Activated B cell treated with CpG ODN at 0.5 μM for 24 hours (primary cell): ENCODE measurements at regions not wholly inside any gene's neighbourhood (a gene's known extent, or its start where the extent isn't known, plus 50 kb on each side); places are given as distances from the start of the nearest gene placed in this dataset.

ENCODE experiments used
- ATAC-seq: fragments of 200-7000 bp; cut with Tn5 transposase; one replicate; pipeline ENCODE4 v1.10.0; 2021; ENCODE audit warnings: low read depth, mild to moderate bottlenecking, moderate library complexity
- CTCF ChIA-PET: fragments of 350-600 bp; sonication (Branson Sonifier 250); formaldehyde crosslinking; loops from one replicate; lab custom pipeline; 2021; ENCODE audit warnings: antibody characterized with exemption; lab: Charles Lee
- POLR2A ChIA-PET: fragments of 350-600 bp; sonication (Branson Sonifier 250); formaldehyde crosslinking; loops from one replicate; lab custom pipeline; 2021; ENCODE audit warnings: antibody characterized with exemption; lab: Charles Lee
- DNase-seq: peaks from one replicate; pipeline ENCODE4 v3.0.0; 2022
- H3K27ac Mint-ChIP-seq: one replicate; pipeline ENCODE4 v1.8.0; 2020; ENCODE audit warnings: mixed read lengths
- H3K27me3 Mint-ChIP-seq: one replicate; pipeline ENCODE4 v1.8.0; 2021; ENCODE audit warnings: mixed read lengths
- H3K36me3 Mint-ChIP-seq: one replicate; pipeline ENCODE4 v1.8.0; 2021; ENCODE audit warnings: low read depth, mixed read lengths
- H3K4me1 Mint-ChIP-seq: one replicate; pipeline ENCODE4 v1.8.0; 2021; ENCODE audit warnings: mixed read lengths
- H3K4me3 Mint-ChIP-seq: one replicate; pipeline ENCODE4 v1.8.0; 2020; ENCODE audit warnings: mild to moderate bottlenecking, mixed read lengths
- H3K9me3 Mint-ChIP-seq: one replicate; pipeline ENCODE4 v1.8.0; 2020; ENCODE audit warnings: mixed read lengths
- intact Hi-C: fragments of 100-400 bp; cut with micrococcal nuclease; formaldehyde crosslinking; loops from one replicate; pipeline ENCODE4 v1.15.1; 2024
- TF ChIP-seq, protein P1 (sequence below): fragments of 200-600 bp; IDR thresholded peaks from one replicate; pipeline ENCODE4 v1.8.0; 2022; ENCODE audit warnings: antibody characterized with exemption, mild to moderate bottlenecking

DNA sequence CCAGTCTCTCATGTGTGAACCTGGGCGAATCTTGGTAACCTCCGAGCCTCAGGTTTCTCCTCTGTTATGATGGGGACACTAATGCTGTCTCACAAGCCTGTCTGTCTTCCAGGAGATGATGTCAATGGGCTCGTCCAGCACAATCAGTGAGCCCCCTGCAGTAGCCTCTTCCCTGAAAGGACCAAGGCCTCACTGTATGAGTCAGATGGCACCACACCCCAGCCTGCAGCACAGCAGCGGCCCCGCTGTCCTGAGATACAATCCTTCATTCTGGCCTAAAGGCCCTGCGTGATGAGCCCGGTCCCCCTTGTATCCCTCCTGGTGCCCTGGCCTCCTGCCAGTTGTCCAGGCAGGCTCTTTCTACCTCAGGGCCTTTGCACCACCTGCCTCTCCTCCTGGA, 234.4 kb downstream of the IRF8 start:
- TF ChIP-seq, protein P1, sequence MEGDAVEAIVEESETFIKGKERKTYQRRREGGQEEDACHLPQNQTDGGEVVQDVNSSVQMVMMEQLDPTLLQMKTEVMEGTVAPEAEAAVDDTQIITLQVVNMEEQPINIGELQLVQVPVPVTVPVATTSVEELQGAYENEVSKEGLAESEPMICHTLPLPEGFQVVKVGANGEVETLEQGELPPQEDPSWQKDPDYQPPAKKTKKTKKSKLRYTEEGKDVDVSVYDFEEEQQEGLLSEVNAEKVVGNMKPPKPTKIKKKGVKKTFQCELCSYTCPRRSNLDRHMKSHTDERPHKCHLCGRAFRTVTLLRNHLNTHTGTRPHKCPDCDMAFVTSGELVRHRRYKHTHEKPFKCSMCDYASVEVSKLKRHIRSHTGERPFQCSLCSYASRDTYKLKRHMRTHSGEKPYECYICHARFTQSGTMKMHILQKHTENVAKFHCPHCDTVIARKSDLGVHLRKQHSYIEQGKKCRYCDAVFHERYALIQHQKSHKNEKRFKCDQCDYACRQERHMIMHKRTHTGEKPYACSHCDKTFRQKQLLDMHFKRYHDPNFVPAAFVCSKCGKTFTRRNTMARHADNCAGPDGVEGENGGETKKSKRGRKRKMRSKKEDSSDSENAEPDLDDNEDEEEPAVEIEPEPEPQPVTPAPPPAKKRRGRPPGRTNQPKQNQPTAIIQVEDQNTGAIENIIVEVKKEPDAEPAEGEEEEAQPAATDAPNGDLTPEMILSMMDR, result no peak
- H3K36me3 Mint-ChIP-seq, result no peaks in the 10 kb centered on the region
- no peaks in the 10 kb centered on the region for H3K9me3 Mint-ChIP-seq
- no peak for ATAC-seq
- ChIA-PET CTCF (no interaction called here), POLR2A (no interaction called here)
- no peak overlapping the region for H3K4me3 Mint-ChIP-seq
- H3K27me3 Mint-ChIP-seq, result peaks cover 12% of the 10 kb centered on the region
- H3K4me1 Mint-ChIP-seq, result no peaks in the 10 kb centered on the region
- intact Hi-C loops, result no loop called here
- H3K27ac Mint-ChIP-seq, result no peak overlapping the region
- DNase-seq, result no peak

DNA sequence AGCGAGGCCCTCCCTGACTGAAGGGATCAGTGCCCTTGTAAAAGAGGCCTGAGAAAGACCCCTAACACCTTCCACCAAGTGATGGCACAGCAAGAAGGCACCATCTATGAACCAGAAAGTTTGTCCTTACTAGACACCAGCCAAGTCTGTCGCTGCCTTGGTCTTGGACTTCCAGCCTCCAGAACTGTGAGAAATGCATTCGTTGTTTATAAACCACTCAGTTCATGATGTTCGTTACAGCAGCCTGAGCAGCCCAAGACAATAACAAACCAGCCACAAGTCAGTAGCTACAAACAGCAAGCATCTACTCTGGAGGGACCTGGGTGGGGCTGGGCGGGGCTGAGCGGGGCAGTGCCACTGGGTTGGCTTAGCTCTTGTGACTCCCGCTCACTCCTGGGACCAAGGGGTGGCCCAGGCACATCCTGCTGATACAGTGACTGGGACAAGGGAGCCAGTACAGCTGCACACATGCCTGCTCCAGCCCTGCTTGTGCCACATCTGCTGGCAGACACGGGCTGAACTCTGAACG, 234.9 kb downstream of the IRF8 start:
- H3K27ac Mint-ChIP-seq, result no peak overlapping the region
- intact Hi-C loops, result no loop called here

DNA sequence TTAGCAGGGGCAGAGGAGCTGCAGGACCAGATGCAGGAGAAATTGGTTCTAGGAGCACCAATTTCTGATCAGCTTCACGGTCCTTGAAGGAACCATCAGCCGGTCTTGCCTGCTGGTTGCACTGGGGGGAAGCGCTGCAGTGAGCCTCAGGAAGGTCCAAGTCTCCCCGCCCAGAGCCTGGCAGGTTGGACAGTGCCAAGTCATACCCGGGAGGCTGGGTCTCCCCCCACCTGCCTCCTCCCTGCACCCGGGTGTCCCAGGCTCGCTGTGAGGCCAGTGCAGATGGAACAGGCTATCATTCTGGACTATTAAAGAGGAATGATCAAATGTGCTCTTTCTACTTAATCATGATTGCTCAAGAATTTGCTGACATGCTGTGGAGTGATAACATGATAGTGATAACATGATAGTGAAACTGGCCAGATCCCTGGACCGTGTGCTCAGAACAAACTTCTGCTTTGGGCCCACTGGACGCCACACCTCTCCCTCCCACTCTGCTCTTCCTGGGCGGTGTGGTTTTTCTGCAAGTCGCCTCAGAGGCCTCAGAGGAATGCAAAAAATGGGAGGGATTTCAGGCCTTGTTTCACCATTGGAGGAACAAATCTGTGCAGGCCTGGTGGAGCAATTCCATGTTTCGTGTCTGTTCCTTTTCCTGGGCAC, 236.0 kb downstream of the IRF8 start:
- TF ChIP-seq, protein P1, result no peak
- H3K4me1 Mint-ChIP-seq, result no peaks in the 10 kb centered on the region
- H3K27me3 Mint-ChIP-seq, result peaks cover 13% of the 10 kb centered on the region
- ATAC-seq (no peak), DNase-seq (no peak)
- no peaks in the 10 kb centered on the region for H3K9me3 Mint-ChIP-seq
- H3K4me3 Mint-ChIP-seq, result no peak overlapping the region
- ChIA-PET CTCF (no interaction called here), POLR2A (no interaction called here)
- H3K27ac Mint-ChIP-seq, result no peak overlapping the region
- no peaks in the 10 kb centered on the region for H3K36me3 Mint-ChIP-seq
- intact Hi-C loops, result no loop called here

More for the DNA sequence above, 234.9 kb downstream of the IRF8 start:
- Mint-ChIP-seq H3K27me3 (peaks cover 14% of the 10 kb centered on the region), H3K4me3 (no peak overlapping the region), H3K9me3 (no peaks in the 10 kb centered on the region), H3K36me3 (no peaks in the 10 kb centered on the region), H3K4me1 (no peaks in the 10 kb centered on the region)
- TF ChIP-seq, protein P1, result no peak
- DNase-seq (no peak), ATAC-seq (no peak)
- CTCF ChIA-PET, result no interaction called here
- POLR2A ChIA-PET, result no interaction called here

DNA sequence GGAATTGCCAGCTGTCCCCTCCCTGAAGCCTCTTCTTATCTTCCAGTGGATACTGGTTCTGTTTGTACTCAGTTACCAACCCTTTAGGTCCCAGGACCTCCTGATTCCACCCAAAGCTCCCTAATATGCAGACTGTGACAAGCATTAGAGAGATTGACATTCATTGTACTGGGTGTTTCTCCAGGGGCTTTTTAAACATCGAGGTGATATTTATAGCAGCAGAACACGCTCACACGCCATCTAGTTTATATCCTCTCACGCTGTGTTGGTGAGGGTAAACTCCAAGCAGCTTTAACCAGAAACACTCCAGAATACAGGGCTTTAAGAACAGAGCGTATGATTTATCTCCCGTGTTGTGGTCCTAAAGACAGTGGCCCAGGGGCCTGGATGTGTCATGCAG, 238.4 kb downstream of the IRF8 start:
- CTCF ChIA-PET, result no interaction called here
- no peaks in the 10 kb centered on the region for H3K4me1 Mint-ChIP-seq
- no peaks in the 10 kb centered on the region for H3K36me3 Mint-ChIP-seq
- DNase-seq (no peak), ATAC-seq (no peak)
- no peaks in the 10 kb centered on the region for H3K9me3 Mint-ChIP-seq
- H3K4me3 Mint-ChIP-seq, result no peak overlapping the region
- POLR2A ChIA-PET, result no interaction called here
- no peak overlapping the region for H3K27ac Mint-ChIP-seq
- intact Hi-C loops, result no loop called here
- peaks cover 14% of the 10 kb centered on the region for H3K27me3 Mint-ChIP-seq
- TF ChIP-seq, protein P1, result no peak

DNA sequence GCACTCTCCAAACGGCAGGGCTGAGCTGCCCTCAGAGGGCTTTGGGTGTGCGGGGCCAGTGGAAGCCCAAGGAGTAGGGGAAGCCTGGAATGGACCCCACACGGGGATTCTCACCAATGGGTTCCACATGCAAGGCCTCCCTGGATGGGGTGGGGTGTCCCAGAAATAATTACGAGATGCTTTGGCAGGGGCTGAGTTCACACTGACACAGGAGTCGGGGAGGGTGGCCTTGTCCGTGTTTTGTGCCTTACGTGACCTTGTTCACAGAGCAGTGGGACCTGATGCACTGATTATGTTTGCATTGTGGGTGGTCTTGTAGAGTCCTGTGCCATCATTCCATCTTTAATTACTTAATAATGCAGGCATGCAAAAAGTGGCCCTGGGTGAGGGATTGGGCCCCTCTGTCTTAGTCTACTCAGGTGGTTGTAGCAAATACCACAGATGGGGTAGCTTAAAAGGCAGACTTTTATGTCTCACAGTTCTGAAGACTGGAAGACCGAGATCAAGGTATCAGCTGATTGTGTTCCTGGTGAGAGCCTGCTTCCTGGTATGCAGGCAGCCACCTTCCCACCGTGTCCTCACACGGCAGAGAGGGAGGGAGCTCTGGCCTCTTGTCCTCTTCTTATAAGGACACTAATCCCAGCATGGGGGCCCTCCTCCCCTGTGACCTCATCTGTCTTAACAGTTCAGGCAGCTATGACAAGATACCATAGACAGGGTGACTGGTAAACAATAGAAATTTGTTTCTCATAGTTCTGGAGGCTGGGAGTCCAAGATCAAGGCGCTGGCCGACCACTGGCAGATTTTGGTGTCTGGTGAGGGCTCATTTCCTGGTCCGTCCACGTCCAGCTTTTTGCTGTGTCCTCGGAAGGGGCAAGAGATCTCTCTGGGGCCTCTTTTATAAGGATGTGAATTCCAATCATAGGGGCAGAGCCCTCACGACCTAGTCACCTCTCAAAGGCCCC, 239.4 kb downstream of the IRF8 start:
- Mint-ChIP-seq H3K9me3 (no peaks in the 10 kb centered on the region), H3K4me1 (no peaks in the 10 kb centered on the region), H3K36me3 (no peaks in the 10 kb centered on the region), H3K27me3 (peaks cover 14% of the 10 kb centered on the region), H3K4me3 (no peak overlapping the region), H3K27ac (no peak overlapping the region)
- ChIA-PET POLR2A (no interaction called here), CTCF (no interaction called here)
- no peak for DNase-seq
- no peak for ATAC-seq
- intact Hi-C loops, result no loop called here
- TF ChIP-seq, protein P1, result no peak
